HCT116 (cell line): ENCODE measurements at regions not wholly inside any gene's neighbourhood (a gene's known extent, or its start where the extent isn't known, plus 50 kb on each side); places are given as distances from the start of the nearest gene placed in this dataset.

Experiments
- ATAC-seq: fragments of 200-7000 bp; cut with Tn5 transposase; 2 replicates; pipeline ENCODE4 v1.9.1; 2020; ENCODE audit warnings: mild to moderate bottlenecking, moderate library complexity
- BruUV-seq: library from RNA; stranded (reverse); fragments of 400-500 nt; replicated peaks from 2 replicates; lab custom pipeline; 2021; lab: Mats Ljungman, UMichigan
- CTCF ChIA-PET: fragments of 300-600 bp; sonication (Branson Sonifier 250); formaldehyde crosslinking; loops from one replicate; lab custom pipeline; 2021; ENCODE audit warnings: antibody characterized with exemption; lab: Charles Lee
- POLR2A ChIA-PET: fragments of 300-600, 350-600 bp; sonication (Branson Sonifier 250); formaldehyde crosslinking; loops from one replicate; lab custom pipeline; 2021; ENCODE audit warnings: antibody characterized with exemption; lab: Charles Lee
- RAD21 ChIA-PET, 2 experiments: fragments of 300-600 bp; sonication (Branson Sonifier 250); formaldehyde crosslinking; loops; one replicate each; lab custom pipeline; 2023; ENCODE audit warnings: low total read pairs in 2 of 2; ENCODE audit not compliant: uncharacterized antibody in 2 of 2, unreplicated experiment in 2 of 2, low non-redundant PET in 1 of 2; lab: Charles Lee
- DNase-seq: peaks from one replicate; pipeline ENCODE4 v3.0.0-alpha.2; 2010; ENCODE audit warnings: low read depth, low spot score
- H2AFZ ChIP-seq: fragments of 200-600 bp; shearing (Covaris generic), sonication (generic); 2 replicates; pipeline ENCODE4 v1.6.1; 2017; ENCODE audit warnings: low read depth, mixed run types, mixed read lengths, antibody characterized with exemption, low read length; ENCODE audit not compliant: poor library complexity, severe bottlenecking
- H3K27ac ChIP-seq: 2 replicates; pipeline ENCODE4 v1.5.1; 2012; ENCODE audit warnings: low read depth, low read length
- H3K27me3 ChIP-seq: fragments of 200-600 bp; sonication (generic); 2 replicates; pipeline ENCODE4 v1.6.1; 2016; ENCODE audit warnings: mixed run types, low read length, mixed read lengths; ENCODE audit not compliant: insufficient read depth
- H3K36me3 ChIP-seq, 2 experiments: fragments of 200-500 bp in 1 of 2; fragments of 200-600 bp in 1 of 2; sonication (Bioruptor generic) in 1 of 2; sonication (generic) in 1 of 2; 2 replicates each; pipeline versions ENCODE4 v1.5.1 to v1.6.1; 2014 to 2016; ENCODE audit warnings: low read length in 2 of 2, inconsistent platforms in 1 of 2, mixed read lengths in 1 of 2, mixed run types in 1 of 2; ENCODE audit not compliant: insufficient read depth in 2 of 2, control insufficient read depth in 1 of 2
- H3K4me1 ChIP-seq, 2 experiments: fragments of 200-600 bp in 1 of 2; sonication (generic) in 1 of 2; 2 replicates each; pipeline versions ENCODE4 v1.5.1 to v1.6.1; 2012 to 2017; ENCODE audit warnings: low read length in 2 of 2, inconsistent platforms in 1 of 2, mild to moderate bottlenecking in 1 of 2, mixed read lengths in 1 of 2, mixed run types in 1 of 2, moderate library complexity in 1 of 2; ENCODE audit not compliant: insufficient read depth in 2 of 2, control insufficient read depth in 1 of 2
- H3K4me2 ChIP-seq: fragments of 200-600 bp; sonication (generic); 2 replicates; pipeline ENCODE4 v1.6.1; 2017; ENCODE audit warnings: mixed run types, low read length, mixed read lengths
- H3K4me3 ChIP-seq, 2 experiments: fragments of 200-600 bp in 1 of 2; sonication (generic) in 1 of 2; replicated peaks in 1 of 2; 2 replicates each; pipeline ENCODE4 v1.5.1; 2011 to 2016; ENCODE audit warnings: low read length in 2 of 2, control low read depth in 1 of 2, low read depth in 1 of 2, mild to moderate bottlenecking in 1 of 2, mixed read lengths in 1 of 2, mixed run types in 1 of 2
- H3K79me2 ChIP-seq: fragments of 200-600 bp; sonication (generic); 2 replicates; pipeline ENCODE4 v1.6.1; 2017; ENCODE audit warnings: mild to moderate bottlenecking, mixed run types, low read length, moderate library complexity, mixed read lengths; ENCODE audit not compliant: insufficient read depth
- H3K9ac ChIP-seq: fragments of 200-600 bp; sonication (generic); 2 replicates; pipeline ENCODE4 v1.6.1; 2016; ENCODE audit warnings: low read length, mixed read lengths
- H3K9me2 ChIP-seq: fragments of 200-600 bp; sonication (generic), shearing (Covaris generic); 2 replicates; pipeline ENCODE4 v1.6.1; 2017; ENCODE audit warnings: mixed run types, mild to moderate bottlenecking, moderate library complexity; ENCODE audit not compliant: insufficient read depth
- H3K9me3 ChIP-seq, 2 experiments: fragments of 200-500 bp in 1 of 2; fragments of 200-600 bp in 1 of 2; sonication (Bioruptor generic) in 1 of 2; sonication (generic) in 1 of 2; 2 replicates each; pipeline ENCODE4 v1.6.1; 2014 to 2017; ENCODE audit warnings: low read length in 2 of 2, mixed read lengths in 2 of 2, inconsistent platforms in 1 of 2, low read depth in 1 of 2, mild to moderate bottlenecking in 1 of 2, mixed run types in 1 of 2, moderate library complexity in 1 of 2; ENCODE audit not compliant: control insufficient read depth in 1 of 2, insufficient read depth in 1 of 2
- H4K20me1 ChIP-seq: fragments of 200-600 bp; sonication (generic), shearing (Covaris generic); 2 replicates; pipeline ENCODE4 v1.6.1; 2017; ENCODE audit warnings: mixed run types, mild to moderate bottlenecking, moderate library complexity; ENCODE audit not compliant: insufficient read depth
- CBX3 ChIP-seq: IDR thresholded peaks from 2 replicates; pipeline ENCODE4 v1.6.1; 2012; ENCODE audit warnings: low read depth
- CEBPB ChIP-seq: IDR thresholded peaks from 2 replicates; pipeline ENCODE4 v1.6.1; 2012; ENCODE audit warnings: low read depth
- EGR1 ChIP-seq: IDR thresholded peaks from 2 replicates; pipeline ENCODE4 v1.6.1; 2012; ENCODE audit warnings: low read depth
- EZH2 ChIP-seq: fragments of 200-600 bp; sonication (generic); IDR thresholded peaks from 2 replicates; pipeline ENCODE4 v1.6.1; 2017; ENCODE audit warnings: antibody characterized with exemption, mixed run types
- EZH2phosphoT487 ChIP-seq: fragments of 200-600 bp; IDR thresholded peaks from 2 replicates; pipeline ENCODE4 v1.6.1; 2018; ENCODE audit warnings: antibody characterized with exemption, borderline replicate concordance
- FOSL1 ChIP-seq: IDR thresholded peaks from 2 replicates; pipeline ENCODE4 v1.6.1; 2012; ENCODE audit warnings: low read depth
- POLR2A ChIP-seq: IDR thresholded peaks from 2 replicates; pipeline ENCODE4 v1.7.0; 2011; ENCODE audit warnings: borderline replicate concordance; ENCODE audit not compliant: insufficient read depth, insufficient read length; ENCODE audit errors: extremely low read depth
- POLR2AphosphoS5 ChIP-seq: IDR thresholded peaks from 2 replicates; pipeline ENCODE4 v1.6.1; 2011; ENCODE audit warnings: mild to moderate bottlenecking, low read depth, low read length, moderate library complexity
- RAD21 ChIP-seq: IDR thresholded peaks from 2 replicates; pipeline ENCODE4 v1.6.1; 2012; ENCODE audit warnings: low read depth, mild to moderate bottlenecking
- REST ChIP-seq: IDR thresholded peaks from 2 replicates; pipeline ENCODE4 v1.6.1; 2012; ENCODE audit warnings: low read depth
- SRF ChIP-seq: IDR thresholded peaks from 2 replicates; pipeline ENCODE4 v1.6.1; 2012; ENCODE audit warnings: low read depth
- TCF7L2 ChIP-seq: IDR thresholded peaks from 2 replicates; pipeline ENCODE4 v1.7.0; 2011; ENCODE audit warnings: borderline replicate concordance, inconsistent platforms; ENCODE audit not compliant: insufficient read depth, insufficient read length; ENCODE audit errors: extremely low read depth
- ZNF274 ChIP-seq: fragments of 200-500 bp; sonication (Bioruptor generic); IDR thresholded peaks from 2 replicates; pipeline ENCODE4 v1.6.1; 2014; ENCODE audit warnings: mild to moderate bottlenecking, low read depth, low read length, inconsistent platforms
- intact Hi-C: fragments of 100-400 bp; cut with micrococcal nuclease; formaldehyde crosslinking; loops from 2 replicates; pipeline ENCODE4 v1.10.0; 2022
- TF ChIP-seq, protein P1 (sequence below): IDR thresholded peaks from 2 replicates; pipeline ENCODE4 v1.6.1; 2012
- TF ChIP-seq, protein P2 (sequence below): IDR thresholded peaks from 2 replicates; pipeline ENCODE4 v1.6.1; 2011; ENCODE audit warnings: mild to moderate bottlenecking, low read length, moderate library complexity; ENCODE audit not compliant: insufficient replicate concordance; ENCODE audit errors: extremely low read depth

- Histone ChIP-seq H3K4me1 (no peaks in the 10 kb centered on the region), H3K9ac (no peak overlapping the region), H2AFZ (no peak overlapping the region), H3K27ac (no peak overlapping the region), H3K36me3 (no peaks in the 10 kb centered on the region), H4K20me1 (no peaks in the 10 kb centered on the region), H3K4me3 (no peak overlapping the region), H3K9me3 (no peaks in the 10 kb centered on the region), H3K79me2 (no peaks in the 10 kb centered on the region), H3K9me2 (no peaks in the 10 kb centered on the region), H3K4me2 (no peak overlapping the region), H3K27me3 (no peaks in the 10 kb centered on the region)
- CTCF ChIA-PET: no interaction called here
- intact Hi-C loops: no loop called here
- DNase-seq (no peak), ATAC-seq (no peak)
- BruUV-seq: no TSS peak
- no peak for TF ChIP-seq POLR2AphosphoS5
- TF ChIP-seq ZNF274: no peak
- no peak for TF ChIP-seq EZH2phosphoT487
- TF ChIP-seq, protein P1, sequence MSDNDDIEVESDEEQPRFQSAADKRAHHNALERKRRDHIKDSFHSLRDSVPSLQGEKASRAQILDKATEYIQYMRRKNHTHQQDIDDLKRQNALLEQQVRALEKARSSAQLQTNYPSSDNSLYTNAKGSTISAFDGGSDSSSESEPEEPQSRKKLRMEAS: no peak
- RAD21 ChIA-PET: no interaction called here
- POLR2A ChIA-PET: no interaction called here
These were observed 107.3 kb upstream of the ABI3BP start for GRCh38 chr3:101100361-101101009.

DNA sequence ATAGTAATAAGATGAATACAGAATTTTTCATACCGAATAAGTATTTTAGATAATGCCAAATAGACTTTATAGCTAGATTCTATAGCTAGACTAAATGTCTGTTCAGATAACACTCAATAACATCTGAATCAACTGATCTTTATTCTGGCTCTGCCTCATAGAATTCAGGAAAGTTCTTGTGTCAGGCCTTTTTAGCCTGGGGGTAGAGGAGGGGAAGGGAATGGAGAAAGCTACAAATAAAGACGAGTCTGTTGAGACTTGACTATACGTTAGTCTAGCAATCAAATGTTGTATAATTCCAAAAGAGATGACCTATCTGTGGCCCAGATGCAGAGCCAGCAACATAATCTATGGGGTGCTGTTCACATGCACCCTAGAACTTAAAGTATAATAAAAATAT is 106.6 kb upstream of the ABI3BP start:
- ATAC-seq (no peak), DNase-seq (no peak)
- Histone ChIP-seq H2AFZ (no peak overlapping the region), H3K4me1 (no peaks in the 10 kb centered on the region), H3K36me3 (no peaks in the 10 kb centered on the region), H3K79me2 (no peaks in the 10 kb centered on the region), H3K4me3 (no peak overlapping the region), H3K4me2 (no peak overlapping the region), H4K20me1 (no peaks in the 10 kb centered on the region), H3K9me2 (no peaks in the 10 kb centered on the region), H3K27me3 (no peaks in the 10 kb centered on the region), H3K27ac (no peak overlapping the region), H3K9ac (no peak overlapping the region), H3K9me3 (no peaks in the 10 kb centered on the region)
- POLR2A ChIA-PET: no interaction called here
- CTCF ChIA-PET: no interaction called here
- BruUV-seq: no TSS peak
- RAD21 ChIA-PET: no interaction called here
- intact Hi-C loops: no loop called here
- TF ChIP-seq, protein P2, sequence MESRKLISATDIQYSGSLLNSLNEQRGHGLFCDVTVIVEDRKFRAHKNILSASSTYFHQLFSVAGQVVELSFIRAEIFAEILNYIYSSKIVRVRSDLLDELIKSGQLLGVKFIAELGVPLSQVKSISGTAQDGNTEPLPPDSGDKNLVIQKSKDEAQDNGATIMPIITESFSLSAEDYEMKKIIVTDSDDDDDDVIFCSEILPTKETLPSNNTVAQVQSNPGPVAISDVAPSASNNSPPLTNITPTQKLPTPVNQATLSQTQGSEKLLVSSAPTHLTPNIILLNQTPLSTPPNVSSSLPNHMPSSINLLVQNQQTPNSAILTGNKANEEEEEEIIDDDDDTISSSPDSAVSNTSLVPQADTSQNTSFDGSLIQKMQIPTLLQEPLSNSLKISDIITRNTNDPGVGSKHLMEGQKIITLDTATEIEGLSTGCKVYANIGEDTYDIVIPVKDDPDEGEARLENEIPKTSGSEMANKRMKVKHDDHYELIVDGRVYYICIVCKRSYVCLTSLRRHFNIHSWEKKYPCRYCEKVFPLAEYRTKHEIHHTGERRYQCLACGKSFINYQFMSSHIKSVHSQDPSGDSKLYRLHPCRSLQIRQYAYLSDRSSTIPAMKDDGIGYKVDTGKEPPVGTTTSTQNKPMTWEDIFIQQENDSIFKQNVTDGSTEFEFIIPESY: no peak
- no peak for TF ChIP-seq REST
- no peak for TF ChIP-seq POLR2A
- TF ChIP-seq, protein P1: no peak
- no peak for TF ChIP-seq FOSL1
- no peak for TF ChIP-seq CBX3
- TF ChIP-seq ZNF274: no peak
- TF ChIP-seq SRF: no peak
- no peak for TF ChIP-seq TCF7L2
- no peak for TF ChIP-seq RAD21
- no peak for TF ChIP-seq EGR1
- no peak for TF ChIP-seq EZH2
- TF ChIP-seq CEBPB: no peak
- no peak for TF ChIP-seq POLR2AphosphoS5
